Activated gamma-delta T cell treated with anti-CD3 and anti-CD28 coated beads, Interleukin-2, amount 50 U/mL, for 16 hours (primary cell): ENCODE measurements at regions not wholly inside any gene's neighbourhood (a gene's known extent, or its start where the extent isn't known, plus 50 kb on each side); places are given as distances from the start of the nearest gene placed in this dataset.

ENCODE experiments used
- DNase-seq: peaks from one replicate; pipeline ENCODE4 v3.0.0-alpha.2; 2020; ENCODE audit warnings: low read depth

DNA sequence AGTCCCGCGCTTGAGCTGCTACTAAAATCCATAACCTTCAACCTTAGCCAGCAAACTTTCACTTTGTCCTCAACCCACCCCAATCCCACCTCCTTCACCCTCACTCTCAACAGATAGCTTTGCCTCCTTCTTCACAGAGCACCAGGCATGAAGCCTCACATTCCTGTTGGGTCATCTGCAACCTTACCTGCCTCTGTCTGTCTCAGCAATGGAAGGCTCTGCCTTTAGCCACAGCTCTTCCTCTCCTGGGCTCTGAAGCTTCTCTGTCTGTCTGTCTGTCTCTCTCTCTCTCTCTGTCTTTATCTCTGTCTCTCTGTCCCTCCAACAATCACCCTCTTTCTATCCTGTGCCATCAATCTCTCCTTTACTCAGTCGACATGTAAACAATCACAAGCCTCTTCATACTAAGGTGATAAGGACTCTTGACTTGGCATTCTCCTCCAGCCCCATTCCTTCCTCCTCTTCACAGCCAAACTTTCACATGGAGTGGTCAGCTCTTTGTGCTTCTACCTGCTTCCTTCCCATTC, 220.8 kb downstream of the SPTSSA start:
- no peak for DNase-seq

DNA sequence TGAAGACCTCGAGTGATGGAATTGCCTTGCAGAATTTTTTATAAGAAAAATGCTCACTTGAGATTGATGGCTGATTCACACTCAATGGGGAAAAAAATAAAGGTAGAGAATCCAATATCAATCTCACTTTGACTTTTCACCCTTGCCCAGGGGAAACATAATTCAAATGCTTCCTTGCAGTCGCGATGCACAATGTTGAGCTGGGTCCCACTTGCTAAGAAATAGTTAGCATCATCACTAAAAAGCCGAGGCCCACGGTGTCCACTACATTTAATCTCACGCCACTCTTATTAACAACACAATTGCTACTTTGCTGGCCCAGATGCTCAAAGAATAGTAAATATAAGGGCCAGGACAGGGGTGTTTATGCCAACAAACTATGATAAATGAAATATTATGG, 223.4 kb downstream of the SPTSSA start:
- DNase-seq: no peak

DNA sequence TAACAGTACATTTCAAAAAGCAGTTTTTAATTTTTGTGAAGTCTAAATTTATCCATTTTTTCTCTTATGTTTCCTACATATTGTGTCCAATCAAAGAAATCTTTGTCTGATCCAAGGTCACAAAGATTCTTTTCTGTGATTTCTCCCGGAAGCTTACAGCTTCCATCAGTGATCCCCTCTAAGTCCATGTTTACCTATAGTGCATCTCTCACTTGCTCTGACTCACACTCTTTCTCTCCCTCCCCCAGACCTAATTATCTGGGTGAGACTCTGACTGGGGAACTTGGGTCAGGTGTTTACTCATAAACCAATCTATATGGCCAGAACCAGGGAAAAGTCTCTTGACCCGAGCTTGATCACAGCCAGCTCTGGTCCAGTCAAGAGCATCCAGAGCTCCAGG, 224.4 kb downstream of the SPTSSA start:
- no peak for DNase-seq

DNA sequence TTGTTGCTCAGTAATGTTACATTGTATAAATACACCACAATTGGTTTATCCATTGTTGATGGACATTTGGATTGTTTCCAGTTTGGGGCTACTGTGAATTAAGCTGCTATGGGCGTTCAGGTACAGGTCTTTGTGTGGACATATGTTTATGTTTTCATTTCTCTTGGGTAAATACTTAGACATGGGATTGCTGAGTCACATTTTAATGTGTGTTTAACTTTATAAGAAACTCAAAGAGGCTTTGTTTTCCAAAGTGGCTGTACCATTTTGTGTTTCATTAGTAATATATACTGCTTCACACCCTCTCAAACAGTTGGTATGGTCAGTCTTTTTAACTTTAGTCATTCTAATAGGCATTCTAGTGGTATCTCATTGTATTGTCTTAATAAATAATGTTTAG, 225.0 kb downstream of the SPTSSA start:
- no peak for DNase-seq

DNA sequence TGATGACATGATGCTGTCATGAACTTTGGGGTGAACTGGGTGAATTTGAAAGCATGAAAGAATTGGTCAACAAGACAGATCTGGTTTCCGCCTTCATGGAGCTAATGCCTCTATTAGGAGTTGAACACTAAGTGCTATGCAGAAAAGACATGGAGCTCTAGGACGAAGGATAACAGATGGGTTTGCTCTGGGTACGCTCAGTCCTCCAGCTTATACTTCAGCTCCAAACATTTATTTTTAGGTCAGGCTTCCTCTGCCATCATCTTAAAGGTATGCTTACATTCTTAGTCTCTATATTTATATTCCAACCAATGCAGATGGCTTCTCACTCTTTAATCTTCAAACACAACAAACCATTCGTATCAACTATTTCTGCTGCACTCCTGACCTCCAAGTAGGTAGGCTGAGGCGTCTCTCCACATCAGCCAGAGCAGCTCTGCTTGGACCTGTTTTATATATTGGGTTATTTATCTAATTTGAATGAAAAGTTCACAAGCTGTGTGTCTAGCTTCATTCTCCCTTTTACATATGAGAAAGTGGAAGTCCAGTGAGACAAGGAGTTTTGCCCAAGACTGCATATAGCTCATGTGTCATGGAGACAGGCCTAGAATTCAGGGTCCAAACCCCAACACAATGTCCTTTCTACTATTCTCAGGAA, 226.3 kb downstream of the SPTSSA start:
- no peak for DNase-seq

DNA sequence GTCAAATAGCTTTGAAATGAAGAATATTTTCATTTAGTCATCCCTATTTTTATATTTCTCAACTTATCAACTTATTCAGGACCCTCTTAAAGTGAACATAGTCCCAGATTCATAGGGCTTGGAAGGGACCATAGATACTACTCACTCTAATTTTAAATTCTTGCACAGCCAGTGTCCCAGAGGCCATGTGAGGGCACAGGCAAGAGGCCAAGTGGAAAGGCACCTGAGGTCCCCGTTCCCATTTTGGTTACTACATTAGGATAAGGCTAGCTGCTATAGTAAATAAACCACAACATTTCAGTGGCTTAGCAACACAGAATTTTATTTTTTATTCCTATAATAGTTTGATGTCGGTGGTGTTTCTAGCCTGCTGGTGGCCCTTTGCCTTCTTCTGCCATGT, 227.8 kb downstream of the SPTSSA start:
- no peak for DNase-seq

DNA sequence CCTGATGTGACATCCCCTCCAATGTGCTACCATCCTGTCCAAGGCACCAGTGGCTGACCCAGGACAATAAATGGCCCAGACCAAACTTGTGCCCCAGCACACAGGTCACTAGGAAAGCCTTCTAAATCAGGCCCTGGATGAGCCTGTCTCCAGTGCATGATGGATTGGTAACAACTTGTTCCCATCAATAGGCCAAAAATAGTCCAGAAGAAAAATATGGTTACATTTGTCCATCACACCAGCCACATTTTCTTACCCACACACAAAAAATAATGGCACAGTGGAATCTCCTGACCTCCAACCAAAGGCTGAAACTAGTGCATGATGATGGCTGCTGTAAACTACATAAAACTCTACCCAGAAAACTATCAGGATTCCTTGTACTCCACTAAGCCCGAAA, 228.4 kb downstream of the SPTSSA start:
- DNase-seq: no peak

DNA sequence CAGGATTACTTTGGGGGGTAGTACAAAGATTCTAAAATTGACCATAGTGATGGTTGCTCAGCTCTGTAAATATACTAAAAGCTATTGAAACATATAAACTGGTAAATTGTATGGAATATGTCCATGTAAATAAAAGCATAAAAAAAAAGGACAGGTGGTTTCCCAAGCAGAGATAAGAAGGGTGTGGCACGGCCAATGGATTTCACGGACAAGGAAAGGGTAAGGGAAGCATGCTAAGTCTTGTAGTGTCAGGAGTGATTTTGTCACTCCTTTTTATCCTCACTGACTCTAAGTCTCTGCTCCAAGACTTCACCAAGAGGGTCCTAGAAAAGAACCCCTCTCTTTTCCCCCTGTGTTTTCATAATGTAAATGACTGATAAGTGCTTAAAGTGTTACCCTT, 229.2 kb downstream of the SPTSSA start:
- DNase-seq: no peak

DNA sequence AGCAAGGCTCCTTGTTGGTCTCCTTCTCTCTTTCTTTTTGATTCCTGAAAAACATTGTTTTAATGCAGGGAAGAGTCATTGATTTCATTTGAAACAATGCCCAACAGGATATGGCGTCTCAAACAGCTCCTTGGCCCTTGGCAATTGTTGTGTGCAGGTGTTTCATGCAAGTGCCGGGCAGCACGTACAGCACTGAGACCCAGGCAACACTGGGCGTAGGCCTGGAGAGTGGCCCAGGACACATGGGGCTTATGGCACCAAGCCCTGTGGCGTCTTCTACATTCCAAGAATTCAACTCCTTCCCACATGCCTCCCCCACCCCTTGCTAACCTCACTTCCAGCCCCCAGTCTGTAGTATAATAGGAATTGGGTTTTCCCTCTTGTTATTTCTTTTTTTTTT, 230.4 kb downstream of the SPTSSA start:
- DNase-seq: no peak

DNA sequence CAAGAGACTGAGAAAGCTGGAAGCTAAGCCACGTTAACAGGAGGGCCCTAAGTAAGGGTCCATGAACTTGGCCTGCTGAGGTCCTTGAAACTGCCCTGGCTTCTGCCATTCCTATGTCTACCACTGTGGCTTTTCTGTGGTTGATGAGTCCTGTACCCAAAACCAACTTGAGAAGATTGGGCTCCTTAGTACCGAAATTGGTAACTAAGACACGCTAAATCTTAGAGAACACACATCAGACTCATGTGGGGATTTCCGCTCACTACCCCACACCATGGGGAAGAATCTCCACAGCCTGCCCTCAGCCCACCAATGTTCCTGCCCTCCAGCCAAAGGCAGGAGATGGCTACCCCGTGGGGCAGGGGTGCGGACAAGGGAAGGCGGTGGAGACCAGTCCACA, 232.9 kb downstream of the SPTSSA start:
- no peak for DNase-seq

DNA sequence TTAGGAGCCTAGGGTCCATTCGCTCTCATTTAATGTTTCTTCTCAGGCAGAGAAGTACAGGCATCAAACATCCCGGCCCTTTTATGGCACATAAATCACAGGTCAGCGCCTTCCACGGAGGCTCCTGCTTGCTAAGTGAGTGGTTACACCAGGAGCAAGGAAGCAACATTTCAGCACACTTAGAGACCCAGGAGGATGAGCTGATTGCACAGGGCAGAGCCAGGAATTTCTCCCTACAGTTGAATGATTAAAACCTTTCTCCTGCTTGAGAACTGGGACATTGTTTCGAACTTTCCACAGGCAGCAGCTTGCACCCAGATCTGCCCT, 233.4 kb downstream of the SPTSSA start:
- no peak for DNase-seq

DNA sequence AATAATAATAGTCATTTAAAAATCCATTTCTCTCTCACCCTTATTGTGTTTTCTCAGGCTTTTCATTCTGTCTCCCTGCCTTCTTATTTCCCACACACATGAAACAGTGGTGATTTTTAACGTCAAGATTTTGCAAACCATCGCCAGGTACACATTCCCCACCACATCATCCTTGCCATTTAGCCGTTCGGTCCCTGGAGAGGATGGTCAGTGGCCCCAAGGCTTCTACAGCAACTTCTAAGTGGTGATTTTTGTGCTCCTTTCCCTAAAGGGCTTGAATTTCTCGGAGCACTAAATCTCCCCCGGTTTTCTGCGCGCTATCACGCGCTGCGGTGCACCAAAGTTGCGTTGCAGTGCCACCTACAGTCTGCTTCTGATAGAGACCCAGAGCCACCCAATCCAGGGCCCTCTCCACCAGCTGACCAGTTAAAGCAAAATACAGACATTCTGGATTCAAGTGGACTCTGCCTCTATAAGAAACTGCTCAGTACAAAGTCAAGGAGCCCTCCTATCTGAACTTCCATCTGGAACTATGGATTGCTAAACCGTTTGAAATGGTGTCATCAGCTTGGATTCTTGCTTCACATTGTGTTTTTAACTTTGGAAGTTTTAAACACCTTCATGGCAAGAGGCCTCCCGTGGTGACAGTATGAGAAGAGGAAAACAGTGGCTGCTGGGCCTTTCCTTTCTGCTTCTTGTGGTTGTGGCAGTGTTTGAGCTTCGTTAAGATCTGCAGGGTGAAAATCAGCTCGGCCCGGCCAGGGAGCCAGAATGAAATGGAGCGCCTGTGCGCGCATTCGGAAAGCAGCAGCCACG, 234.0 kb downstream of the SPTSSA start:
- DNase-seq: no peak

DNA sequence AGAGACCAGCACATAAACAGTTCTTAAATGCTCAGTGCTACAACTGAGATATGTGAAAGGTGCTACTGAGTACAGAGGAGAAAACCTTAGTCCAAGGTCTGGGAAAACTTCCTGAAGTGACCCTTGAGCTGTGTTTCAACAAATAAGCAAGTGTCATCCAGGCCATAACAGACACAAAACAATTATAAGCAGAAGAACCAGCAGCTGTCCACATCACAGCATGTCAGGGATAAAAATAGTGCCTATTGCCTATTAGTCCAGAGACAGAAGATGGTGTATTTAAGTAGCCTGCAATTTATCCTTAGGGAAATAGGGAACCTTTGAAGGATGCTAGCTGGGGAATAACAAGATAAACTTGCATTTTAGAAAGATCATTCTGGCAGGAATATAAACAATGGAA, 237.8 kb downstream of the SPTSSA start:
- DNase-seq: no peak

DNA sequence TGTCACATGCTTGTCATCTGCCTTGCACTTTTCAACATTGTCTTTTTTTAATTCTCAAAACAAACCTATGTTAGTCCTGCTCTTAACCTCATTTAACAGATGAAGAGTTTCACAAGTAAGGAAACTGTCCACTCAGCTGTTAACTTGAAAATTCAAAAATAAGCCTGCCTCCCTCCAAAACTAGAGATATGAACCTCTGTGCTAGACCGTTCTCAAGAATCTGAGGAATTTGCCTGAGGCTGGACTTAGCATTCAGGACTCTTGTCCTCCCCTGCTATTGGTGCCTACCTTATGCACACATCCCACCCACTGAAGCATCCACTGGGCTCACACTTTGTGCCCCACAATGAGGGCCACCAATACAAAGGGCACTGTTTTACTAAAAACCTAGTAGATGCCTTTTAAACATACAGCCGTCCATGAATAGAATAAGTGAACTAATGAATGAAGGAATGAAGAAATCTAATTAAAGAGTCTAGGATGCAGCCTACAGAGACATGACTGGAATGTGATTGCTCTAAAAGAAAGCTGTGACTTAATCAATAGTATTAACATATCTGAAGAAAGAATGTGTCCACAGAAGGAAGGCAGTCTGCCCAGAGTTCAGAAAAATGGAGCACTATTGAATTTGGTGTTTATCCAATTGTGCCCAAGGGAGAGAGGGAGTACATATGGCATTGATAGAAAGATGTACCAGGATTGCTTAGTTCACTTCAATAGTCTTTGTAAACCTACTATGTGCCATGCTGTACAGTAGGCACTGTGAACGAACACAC, 238.5 kb downstream of the SPTSSA start:
- no peak for DNase-seq

DNA sequence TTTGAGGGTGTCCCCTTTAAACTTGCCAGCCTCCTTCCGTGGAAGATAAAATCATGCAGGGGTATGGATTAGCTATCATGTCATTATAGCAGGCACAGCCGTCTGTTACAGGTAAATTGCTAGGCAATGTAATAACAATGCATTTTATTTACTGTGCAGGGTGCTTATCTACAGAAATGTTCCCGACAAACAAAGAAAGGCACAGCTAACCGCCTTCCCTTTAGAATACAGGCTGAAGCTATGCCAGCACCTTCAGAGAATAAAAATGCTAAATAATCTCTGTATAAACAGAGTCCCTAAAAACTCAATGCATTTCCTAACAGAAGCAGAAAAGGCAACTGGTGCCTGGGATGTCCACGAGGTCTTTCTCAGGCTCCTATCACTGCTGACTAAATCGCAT, 239.2 kb downstream of the SPTSSA start:
- DNase-seq: no peak

DNA sequence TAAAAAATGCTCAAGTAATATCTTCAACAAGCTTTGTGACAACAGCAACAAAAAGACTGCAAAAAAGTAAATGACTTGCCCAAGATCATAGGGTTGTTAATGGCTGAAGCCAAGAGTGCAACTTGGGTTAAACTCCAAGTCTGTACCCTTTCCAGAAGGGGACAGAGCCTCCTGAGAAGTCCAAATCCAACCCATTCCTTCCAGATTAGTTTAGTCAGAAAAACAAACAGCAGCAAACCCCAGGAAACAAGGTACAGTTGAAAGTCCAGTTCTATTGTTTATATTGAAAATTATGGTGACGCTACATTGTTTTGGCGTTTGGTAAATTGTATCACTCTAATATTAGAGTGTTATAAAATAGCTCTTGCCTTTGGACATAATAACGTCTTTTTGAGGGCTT, 239.9 kb downstream of the SPTSSA start:
- no peak for DNase-seq

DNA sequence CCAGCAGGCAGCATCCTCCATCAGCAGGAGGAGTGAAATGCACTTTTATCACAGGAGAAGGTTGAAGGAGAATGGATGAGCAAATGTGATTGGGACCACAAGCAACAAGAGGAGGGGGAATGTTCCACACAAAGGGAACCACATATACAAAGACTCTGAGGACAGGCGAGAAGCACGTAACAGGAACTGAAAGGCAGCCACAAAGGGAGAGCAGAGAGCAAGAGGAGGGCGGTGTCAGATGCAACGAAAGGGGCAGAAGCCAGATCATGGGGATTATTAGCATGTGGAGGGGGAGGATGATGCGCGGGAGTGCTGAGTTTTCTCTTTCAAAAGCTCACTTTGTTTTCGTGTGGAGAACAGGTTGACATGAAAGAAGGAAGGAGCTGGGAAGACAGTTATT, 241.1 kb downstream of the SPTSSA start:
- no peak for DNase-seq

DNA sequence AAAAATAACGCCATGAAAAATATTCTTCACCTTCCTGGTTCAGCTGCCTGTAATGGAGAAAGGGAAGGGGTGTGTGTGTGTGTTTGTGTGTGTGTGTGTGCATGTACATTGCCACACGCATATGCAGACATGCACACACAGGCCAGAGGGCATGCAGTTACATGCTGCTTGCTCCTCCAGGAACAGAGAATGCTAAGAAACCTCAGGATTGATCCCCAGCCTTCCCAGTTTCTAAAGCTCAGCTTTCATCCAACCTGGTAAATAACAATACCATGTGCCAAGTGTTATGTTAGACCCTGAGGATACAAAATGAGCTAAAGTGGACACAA, 241.7 kb downstream of the SPTSSA start:
- DNase-seq: no peak

DNA sequence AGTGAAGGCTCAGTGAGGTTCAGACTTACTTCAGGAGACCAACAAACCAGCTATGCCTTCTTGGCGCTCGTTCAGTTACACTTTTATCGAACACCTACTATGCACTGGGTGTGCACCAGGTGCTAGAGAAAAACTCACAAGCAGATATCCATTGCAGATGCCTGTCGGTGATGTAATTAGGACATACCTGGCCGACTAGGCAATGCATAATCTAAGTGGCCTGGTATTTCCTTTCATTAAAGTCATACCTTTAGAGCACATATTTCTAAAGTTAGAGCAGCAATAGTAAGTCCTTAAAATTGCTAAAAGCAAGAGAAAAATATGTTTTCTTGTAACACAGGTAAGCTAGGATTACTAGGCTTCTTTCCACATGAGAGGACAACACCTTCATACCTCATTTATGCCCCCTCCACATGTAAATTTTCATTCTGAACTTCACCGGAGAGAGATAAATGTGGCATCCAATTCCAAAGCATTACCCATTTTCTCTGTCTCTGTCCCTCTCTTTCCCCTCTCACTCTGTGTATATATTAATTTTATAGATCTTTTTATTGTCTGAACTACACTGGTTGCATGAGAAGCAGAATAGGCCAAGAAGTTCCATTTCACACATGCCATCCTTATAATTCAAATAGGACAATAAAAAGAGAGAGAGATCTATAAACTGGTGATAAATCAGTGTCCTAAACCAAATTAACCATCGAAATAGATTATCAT, 242.2 kb downstream of the SPTSSA start:
- DNase-seq: no peak

DNA sequence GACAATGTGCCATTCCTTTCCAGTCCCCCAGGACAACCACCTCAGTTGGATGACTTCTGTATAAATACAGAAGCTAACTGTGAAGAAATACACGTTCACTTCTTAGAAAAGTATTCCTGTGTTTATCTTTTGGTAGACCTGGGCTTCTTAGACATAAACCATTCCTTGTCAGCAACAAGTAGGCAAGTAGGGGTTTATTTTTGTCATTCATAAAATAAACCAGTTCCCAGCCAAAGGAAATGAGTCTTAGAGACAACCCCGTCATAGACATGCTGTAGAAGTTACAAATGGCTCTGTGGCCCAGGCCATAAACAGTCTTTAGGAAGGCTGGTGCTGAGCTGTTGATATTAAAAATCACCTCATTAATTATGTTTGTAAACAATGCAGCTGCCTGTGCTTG, 243.2 kb downstream of the SPTSSA start:
- no peak for DNase-seq

DNA sequence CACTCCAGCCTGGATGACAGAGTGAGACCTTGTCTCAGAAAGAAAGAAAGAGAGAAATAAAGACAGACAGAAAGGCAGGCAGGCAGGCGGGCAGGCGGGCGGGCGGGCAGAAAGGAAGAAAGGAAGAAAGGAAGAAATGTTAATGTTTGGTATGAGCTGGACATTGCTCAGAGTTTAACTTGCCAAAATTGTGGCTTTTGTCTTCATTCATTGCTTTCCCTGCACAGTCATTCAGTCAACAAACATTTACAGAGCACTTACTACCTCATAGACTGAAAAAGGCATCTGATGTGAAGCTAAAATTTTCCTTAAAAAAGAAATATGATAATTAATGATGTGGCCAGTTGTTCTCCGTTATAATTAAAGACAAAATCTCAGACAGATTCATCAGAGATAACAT, 247.1 kb downstream of the SPTSSA start:
- DNase-seq: no peak

DNA sequence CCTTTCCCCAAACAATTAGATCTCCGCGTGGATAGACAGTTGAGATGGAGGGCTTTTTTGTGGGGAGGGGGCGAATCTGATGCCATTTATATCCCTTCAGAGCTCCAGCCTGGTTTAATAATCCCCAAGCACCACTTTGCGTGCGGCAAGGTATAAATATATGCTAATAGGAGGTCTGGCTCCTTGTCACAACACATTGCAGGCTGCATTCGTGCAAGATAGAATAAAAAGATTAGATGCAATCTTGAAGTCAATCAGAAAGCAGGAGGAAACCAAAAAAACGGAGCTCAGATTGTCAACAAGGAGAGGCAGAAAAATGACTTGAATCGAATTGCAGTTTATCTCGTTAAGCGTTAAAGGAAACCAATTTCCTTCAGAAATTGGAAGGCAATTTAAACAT, 248.7 kb downstream of the SPTSSA start:
- no peak for DNase-seq
